HG02938 (cell line): ENCODE measurements at regions not wholly inside any gene's neighbourhood (a gene's known extent, or its start where the extent isn't known, plus 50 kb on each side); places are given as distances from the start of the nearest gene placed in this dataset.

Experiments
- ATAC-seq: cut with Tn5 transposase; IDR thresholded peaks from one replicate; pipeline ENCODE4 v1.9.1; 2021; ENCODE audit warnings: mild to moderate bottlenecking, moderate library complexity; ENCODE audit not compliant: unreplicated experiment

DNA sequence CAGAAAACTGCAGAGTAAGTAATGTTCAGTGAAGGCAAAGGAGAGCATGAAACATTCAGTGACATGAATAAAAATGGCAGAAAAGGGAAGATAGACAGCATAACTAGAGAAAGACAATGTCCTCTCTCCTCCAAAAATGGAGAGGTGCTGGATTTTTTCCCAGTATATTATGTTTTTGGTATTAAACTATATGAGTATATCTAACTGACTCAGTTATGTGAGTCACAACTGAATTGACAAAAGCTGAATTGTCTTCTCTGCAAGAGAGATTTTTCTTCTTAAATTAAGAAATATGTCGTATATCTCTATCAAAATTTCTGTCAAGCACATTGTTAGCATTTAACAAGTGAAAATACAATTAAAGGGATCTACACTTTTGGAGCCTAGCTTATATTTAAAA lies 375.1 kb downstream of the CHSY3 start:
- no peak for ATAC-seq

DNA sequence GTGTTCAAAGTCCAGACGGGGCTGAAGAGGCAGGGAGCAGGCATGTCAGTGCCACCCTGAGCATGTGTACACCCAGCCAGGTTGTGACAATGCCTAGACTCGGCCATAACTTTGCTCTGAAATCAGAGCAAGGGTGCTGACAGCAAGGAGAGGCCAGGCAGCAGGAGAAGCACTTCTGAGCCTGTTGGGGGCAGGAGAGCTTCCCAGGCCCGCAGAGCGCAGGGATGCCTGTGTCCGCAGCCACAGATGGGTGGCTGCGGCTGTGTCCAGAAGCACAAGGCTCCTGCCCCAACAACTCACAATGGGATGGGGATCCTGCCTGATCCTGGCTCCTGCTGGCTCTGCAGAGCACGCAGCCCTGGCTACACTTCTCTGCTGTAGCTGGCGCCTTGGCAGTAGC lies 373.9 kb downstream of the CHSY3 start:
- no peak for ATAC-seq

DNA sequence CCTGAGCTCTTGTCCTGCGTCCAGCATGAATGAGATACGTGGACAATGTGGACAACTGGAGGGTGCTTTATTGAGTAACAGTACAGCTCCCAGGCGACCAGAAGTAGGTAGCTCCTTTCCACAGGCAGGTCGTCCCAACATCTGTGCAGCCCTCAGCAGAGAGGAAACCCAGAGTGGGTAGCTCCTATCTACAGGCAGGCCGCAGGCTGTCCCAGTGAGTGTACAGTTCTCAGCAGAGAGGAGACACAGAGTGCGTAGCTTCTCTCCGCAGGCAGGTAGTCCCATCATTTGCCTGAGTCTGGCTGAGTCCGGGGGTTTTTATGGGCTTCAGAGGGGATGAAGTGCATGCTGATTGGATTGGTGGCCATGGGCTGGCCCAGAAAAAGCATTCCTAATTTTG lies 373.3 kb downstream of the CHSY3 start:
- no peak for ATAC-seq

DNA sequence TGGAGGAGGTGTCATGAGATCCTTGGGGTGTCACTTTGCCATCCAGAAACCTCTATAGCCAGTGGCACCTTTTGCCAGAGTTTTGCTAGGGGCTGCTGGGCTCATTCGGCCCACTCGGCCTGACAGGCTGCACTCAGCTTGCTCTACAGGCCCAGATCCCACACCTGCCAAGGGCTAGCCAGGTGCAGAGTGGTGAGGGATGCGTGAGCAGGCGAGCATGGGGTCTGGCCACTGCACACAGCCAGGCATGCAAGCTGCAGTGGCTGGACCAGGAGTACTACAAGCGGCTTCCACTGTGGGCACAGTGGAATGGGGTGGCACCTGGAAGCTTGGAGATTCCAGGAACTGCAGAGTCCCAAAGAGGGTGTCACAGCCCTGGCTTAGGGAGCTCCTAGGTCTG lies 372.7 kb downstream of the CHSY3 start:
- no peak for ATAC-seq

GRCh38 chr5:130272837-130273236 lies 368.6 kb downstream of the CHSY3 start:
- ATAC-seq, result no peak

DNA sequence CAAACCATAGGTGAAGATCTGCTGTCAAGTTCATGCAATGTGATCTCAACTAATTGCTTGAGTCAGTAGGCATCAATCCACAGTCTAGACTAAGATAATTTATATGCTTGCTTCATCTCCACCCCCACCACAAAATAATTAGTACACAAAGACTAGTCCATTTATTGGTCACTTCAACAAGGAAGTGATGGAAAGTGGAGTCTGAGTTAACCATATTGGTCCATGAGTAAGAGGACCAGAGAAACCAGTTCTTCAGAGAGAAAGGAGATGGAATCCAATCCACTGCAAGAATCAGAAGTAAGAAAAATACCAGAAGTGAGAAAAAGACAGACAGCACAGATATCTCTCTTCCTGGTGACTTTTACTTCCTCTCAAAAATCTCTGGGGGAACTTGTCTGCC lies 366.5 kb downstream of the CHSY3 start:
- ATAC-seq, result no peak

- ATAC-seq, result no peak
Measured at GRCh38 chr5:130268489-130268888, 364.2 kb downstream of the CHSY3 start.

- ATAC-seq, result no peak
Measured at GRCh38 chr5:130267926-130268325, 363.7 kb downstream of the CHSY3 start.

DNA sequence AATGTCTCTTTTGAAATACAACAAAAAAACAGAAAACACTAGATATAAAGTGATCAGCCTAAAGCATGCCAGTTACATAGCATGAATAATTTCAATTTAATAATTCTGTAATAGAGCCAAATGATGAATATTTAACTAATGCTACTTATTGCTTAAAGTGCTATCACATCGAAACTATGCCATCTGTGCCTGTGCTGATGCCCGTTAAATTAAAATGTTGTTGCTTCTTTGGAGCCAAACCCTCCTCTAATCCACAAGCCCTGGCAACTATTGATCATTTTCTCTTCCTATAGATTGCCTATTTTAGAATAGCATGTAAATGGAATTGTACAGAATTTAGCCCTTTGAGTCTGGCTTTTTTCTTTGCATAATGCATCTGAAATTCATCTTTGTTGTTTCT lies 356.2 kb downstream of the CHSY3 start:
- ATAC-seq, result no peak

- ATAC-seq, result no peak
Measured at GRCh38 chr5:130251931-130252330, 347.7 kb downstream of the CHSY3 start.

DNA sequence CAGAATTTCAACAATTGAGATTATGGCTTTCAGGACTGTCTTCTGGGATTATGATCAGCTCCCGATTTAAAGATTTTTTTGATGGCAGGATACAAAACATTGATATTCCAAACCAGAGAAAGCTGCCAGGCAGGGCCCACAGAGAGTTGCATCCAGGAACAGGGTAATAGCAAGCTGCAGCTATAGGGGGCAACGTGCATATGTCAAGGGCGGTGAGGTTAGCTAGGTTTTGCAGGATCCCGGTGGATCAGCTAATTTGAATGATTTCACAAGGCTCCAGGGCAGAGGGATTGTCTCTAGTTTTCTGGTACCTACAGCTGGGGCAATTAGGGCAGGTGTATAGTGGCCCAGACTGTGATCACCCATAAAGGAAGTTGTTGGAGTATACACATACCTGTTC lies 339.4 kb downstream of the CHSY3 start:
- ATAC-seq, result no peak

DNA sequence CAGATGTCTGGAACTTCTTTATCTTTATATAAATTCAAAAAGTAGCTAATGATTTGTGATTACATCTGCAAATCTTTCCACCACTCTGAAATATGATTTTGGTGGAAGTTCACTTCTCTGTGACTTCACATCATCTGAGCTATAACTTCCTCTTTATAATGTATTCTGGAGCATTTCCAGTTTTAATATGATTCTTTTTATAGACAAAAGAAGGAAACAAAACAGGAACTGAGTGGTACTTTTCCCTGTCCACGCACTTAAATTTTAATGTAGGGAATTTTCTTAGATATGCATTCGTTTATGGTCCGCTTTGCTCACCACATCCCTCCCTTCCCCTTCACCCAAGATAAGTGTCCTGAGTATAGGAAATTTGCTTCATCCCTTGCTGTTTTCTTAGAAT lies 333.5 kb downstream of the CHSY3 start:
- ATAC-seq, result no peak
